Transverse colon (tissue), 4 donors: ENCODE measurements at regions not wholly inside any gene's neighbourhood (a gene's known extent, or its start where the extent isn't known, plus 50 kb on each side); places are given as distances from the start of the nearest gene placed in this dataset.

Experiments used
- EP300 ChIP-seq: sonication (generic); formaldehyde crosslinking; IDR thresholded peaks from one replicate; pipeline ENCODE4 v1.6.1; 2017; ENCODE audit warnings: antibody characterized with exemption, low read depth
- POLR2A ChIP-seq: fragments of 450-650 bp; IDR thresholded peaks from one replicate; pipeline ENCODE4 v1.6.1; 2016; ENCODE audit warnings: antibody characterized with exemption, mild to moderate bottlenecking, moderate library complexity
- POLR2AphosphoS5 ChIP-seq, 3 donors: sonication (generic); formaldehyde crosslinking; IDR thresholded peaks; one replicate each; pipeline ENCODE4 v1.6.1; 2016; ENCODE audit warnings: antibody characterized with exemption in 3 of 3
- TF ChIP-seq, protein P1 (sequence below), 5 experiments: fragments of 200-600 bp in 3 of 5; fragments of 450-650 bp in 2 of 5; sonication (generic) in 3 of 5; IDR thresholded peaks; 1 replicate in 2 of 5; 2 replicates in 3 of 5; pipeline ENCODE4 v1.5.1; 2016 to 2017; ENCODE audit warnings: antibody characterized with exemption in 5 of 5, inconsistent platforms in 3 of 5, mild to moderate bottlenecking in 2 of 5, moderate library complexity in 1 of 5

DNA sequence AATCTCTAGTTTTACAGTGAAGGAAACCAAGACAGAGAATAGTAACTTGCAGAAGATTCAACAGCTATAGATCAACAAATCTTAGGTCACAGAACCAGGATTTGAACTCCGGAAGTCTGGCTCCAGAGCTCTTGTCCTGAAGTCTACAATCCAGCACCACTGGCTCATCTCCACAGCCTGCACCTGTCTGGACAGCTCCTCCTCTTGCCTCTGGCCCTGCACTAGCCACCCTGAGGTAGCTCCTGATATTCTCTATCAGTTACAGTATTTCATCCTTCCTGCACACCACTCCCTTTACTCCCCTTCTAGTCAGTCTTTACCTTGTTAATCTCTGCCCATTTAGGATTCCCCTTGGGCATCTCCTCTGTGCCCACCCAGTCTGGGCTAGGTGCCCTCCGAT lies 58.1 kb upstream of the LNX1 start:
- TF ChIP-seq, protein P1, sequence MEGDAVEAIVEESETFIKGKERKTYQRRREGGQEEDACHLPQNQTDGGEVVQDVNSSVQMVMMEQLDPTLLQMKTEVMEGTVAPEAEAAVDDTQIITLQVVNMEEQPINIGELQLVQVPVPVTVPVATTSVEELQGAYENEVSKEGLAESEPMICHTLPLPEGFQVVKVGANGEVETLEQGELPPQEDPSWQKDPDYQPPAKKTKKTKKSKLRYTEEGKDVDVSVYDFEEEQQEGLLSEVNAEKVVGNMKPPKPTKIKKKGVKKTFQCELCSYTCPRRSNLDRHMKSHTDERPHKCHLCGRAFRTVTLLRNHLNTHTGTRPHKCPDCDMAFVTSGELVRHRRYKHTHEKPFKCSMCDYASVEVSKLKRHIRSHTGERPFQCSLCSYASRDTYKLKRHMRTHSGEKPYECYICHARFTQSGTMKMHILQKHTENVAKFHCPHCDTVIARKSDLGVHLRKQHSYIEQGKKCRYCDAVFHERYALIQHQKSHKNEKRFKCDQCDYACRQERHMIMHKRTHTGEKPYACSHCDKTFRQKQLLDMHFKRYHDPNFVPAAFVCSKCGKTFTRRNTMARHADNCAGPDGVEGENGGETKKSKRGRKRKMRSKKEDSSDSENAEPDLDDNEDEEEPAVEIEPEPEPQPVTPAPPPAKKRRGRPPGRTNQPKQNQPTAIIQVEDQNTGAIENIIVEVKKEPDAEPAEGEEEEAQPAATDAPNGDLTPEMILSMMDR (IDR thresholded peaks at IDR 0.05), result no peak
- TF ChIP-seq POLR2A, result no peak
- no peak for TF ChIP-seq POLR2AphosphoS5 (IDR thresholded peaks at IDR 0.05)
- no peak for TF ChIP-seq EP300
